ENCODE measurements at regions not wholly inside any gene's neighbourhood (a gene's known extent, or its start where the extent isn't known, plus 50 kb on each side); places are given as distances from the start of the nearest gene placed in this dataset.

- TF ChIP-seq GATA3 (IDR thresholded peaks at IDR 0.05; ENCODE audit: low read depth, low read length) (no peak), GATA2 (IDR thresholded peaks at IDR 0.05; ENCODE audit: low read depth, low read length) (no peak)
Measured at GRCh38 chr18:71362140-71362539, 1073.3 kb downstream of the SOCS6 start.

GRCh38 chr18:71352618-71353017 is 1063.8 kb downstream of the SOCS6 start:
- TF ChIP-seq GATA3 (IDR thresholded peaks at IDR 0.05; ENCODE audit: low read depth, low read length) (no peak), GATA2 (IDR thresholded peaks at IDR 0.05; ENCODE audit: low read depth, low read length) (no peak)

GRCh38 chr18:71336576-71337210 is 1047.8 kb downstream of the SOCS6 start:
- TF ChIP-seq GATA3 (IDR thresholded peaks at IDR 0.05; ENCODE audit: low read depth, low read length) (no peak), GATA2 (IDR thresholded peaks at IDR 0.05; ENCODE audit: low read depth, low read length) (no peak)

GRCh38 chr18:71329563-71329962 is 1040.7 kb downstream of the SOCS6 start:
- TF ChIP-seq GATA3 (IDR thresholded peaks at IDR 0.05; ENCODE audit: low read depth, low read length) (no peak), GATA2 (IDR thresholded peaks at IDR 0.05; ENCODE audit: low read depth, low read length) (no peak)

- TF ChIP-seq GATA3 (IDR thresholded peaks at IDR 0.05; ENCODE audit: low read depth, low read length), result no peak
- TF ChIP-seq GATA2 (IDR thresholded peaks at IDR 0.05; ENCODE audit: low read depth, low read length), result no peak
Measured at GRCh38 chr18:71329114-71329513, 1040.3 kb downstream of the SOCS6 start.

- no peak for TF ChIP-seq GATA2 (IDR thresholded peaks at IDR 0.05; ENCODE audit: low read depth, low read length)
- TF ChIP-seq GATA3 (IDR thresholded peaks at IDR 0.05; ENCODE audit: low read depth, low read length), result no peak
Measured at GRCh38 chr18:71327850-71328249, 1039.0 kb downstream of the SOCS6 start.

GRCh38 chr18:71327441-71327840 is 1038.6 kb downstream of the SOCS6 start:
- TF ChIP-seq GATA3 (IDR thresholded peaks at IDR 0.05; ENCODE audit: low read depth, low read length) (no peak), GATA2 (IDR thresholded peaks at IDR 0.05; ENCODE audit: low read depth, low read length) (no peak)

GRCh38 chr18:71326826-71327225 is 1038.0 kb downstream of the SOCS6 start:
- TF ChIP-seq GATA3 (IDR thresholded peaks at IDR 0.05; ENCODE audit: low read depth, low read length) (no peak), GATA2 (IDR thresholded peaks at IDR 0.05; ENCODE audit: low read depth, low read length) (no peak)

- TF ChIP-seq GATA3 (IDR thresholded peaks at IDR 0.05; ENCODE audit: low read depth, low read length) (no peak), GATA2 (IDR thresholded peaks at IDR 0.05; ENCODE audit: low read depth, low read length) (no peak)
Measured at GRCh38 chr18:71324356-71324755, 1035.5 kb downstream of the SOCS6 start.

- TF ChIP-seq GATA2 (IDR thresholded peaks at IDR 0.05; ENCODE audit: low read depth, low read length) (no peak), GATA3 (IDR thresholded peaks at IDR 0.05; ENCODE audit: low read depth, low read length) (no peak)
Measured at GRCh38 chr18:71322201-71322600, 1033.4 kb downstream of the SOCS6 start.

- TF ChIP-seq GATA2 (IDR thresholded peaks at IDR 0.05; ENCODE audit: low read depth, low read length) (no peak), GATA3 (IDR thresholded peaks at IDR 0.05; ENCODE audit: low read depth, low read length) (no peak)
Measured at GRCh38 chr18:71321319-71321718, 1032.5 kb downstream of the SOCS6 start.

GRCh38 chr18:71304856-71305255 is 1016.0 kb downstream of the SOCS6 start:
- TF ChIP-seq GATA2 (IDR thresholded peaks at IDR 0.05; ENCODE audit: low read depth, low read length) (no peak), GATA3 (IDR thresholded peaks at IDR 0.05; ENCODE audit: low read depth, low read length) (no peak)

GRCh38 chr18:71301596-71301995 is 1012.8 kb downstream of the SOCS6 start:
- TF ChIP-seq GATA2 (IDR thresholded peaks at IDR 0.05; ENCODE audit: low read depth, low read length) (no peak), GATA3 (IDR thresholded peaks at IDR 0.05; ENCODE audit: low read depth, low read length) (no peak)

GRCh38 chr18:71293322-71293721 is 1004.5 kb downstream of the SOCS6 start:
- no peak for TF ChIP-seq GATA3 (IDR thresholded peaks at IDR 0.05; ENCODE audit: low read depth, low read length)
- no peak for TF ChIP-seq GATA2 (IDR thresholded peaks at IDR 0.05; ENCODE audit: low read depth, low read length)

GRCh38 chr18:71287268-71287667 is 998.4 kb downstream of the SOCS6 start:
- peak; percentile 66; the same call in 1 of the 2 replicates for TF ChIP-seq GATA3 (IDR thresholded peaks at IDR 0.05; ENCODE audit: low read depth, low read length)
- no peak; the same call in 1 of the 2 replicates for TF ChIP-seq GATA2 (IDR thresholded peaks at IDR 0.05; ENCODE audit: low read depth, low read length)
